Epithelial cell of proximal tubule (primary cell): ENCODE measurements at regions not wholly inside any gene's neighbourhood (a gene's known extent, or its start where the extent isn't known, plus 50 kb on each side); places are given as distances from the start of the nearest gene placed in this dataset.
"Not testable (repeated sequence)": the region's sequence is repeated elsewhere in the genome, so short reads cannot be mapped to it uniquely, and the experiment has no call there.

Experiments used
- DNase-seq: peaks from one replicate; pipeline ENCODE4 v3.0.0-alpha.2; 2011; ENCODE audit warnings: low read depth
- H3K4me3 ChIP-seq: 2 replicates; pipeline ENCODE4 v1.5.1; 2011; ENCODE audit warnings: low read depth, mild to moderate bottlenecking, low read length
- TF ChIP-seq, protein P1 (sequence below): conservative IDR thresholded peaks from 2 replicates; pipeline ENCODE4 v1.5.1; 2012; ENCODE audit warnings: low read depth, mild to moderate bottlenecking, low read length

GRCh38 chr16:15219679-15220615 lies 125.9 kb upstream of the RRN3 start:
- TF ChIP-seq, protein P1, sequence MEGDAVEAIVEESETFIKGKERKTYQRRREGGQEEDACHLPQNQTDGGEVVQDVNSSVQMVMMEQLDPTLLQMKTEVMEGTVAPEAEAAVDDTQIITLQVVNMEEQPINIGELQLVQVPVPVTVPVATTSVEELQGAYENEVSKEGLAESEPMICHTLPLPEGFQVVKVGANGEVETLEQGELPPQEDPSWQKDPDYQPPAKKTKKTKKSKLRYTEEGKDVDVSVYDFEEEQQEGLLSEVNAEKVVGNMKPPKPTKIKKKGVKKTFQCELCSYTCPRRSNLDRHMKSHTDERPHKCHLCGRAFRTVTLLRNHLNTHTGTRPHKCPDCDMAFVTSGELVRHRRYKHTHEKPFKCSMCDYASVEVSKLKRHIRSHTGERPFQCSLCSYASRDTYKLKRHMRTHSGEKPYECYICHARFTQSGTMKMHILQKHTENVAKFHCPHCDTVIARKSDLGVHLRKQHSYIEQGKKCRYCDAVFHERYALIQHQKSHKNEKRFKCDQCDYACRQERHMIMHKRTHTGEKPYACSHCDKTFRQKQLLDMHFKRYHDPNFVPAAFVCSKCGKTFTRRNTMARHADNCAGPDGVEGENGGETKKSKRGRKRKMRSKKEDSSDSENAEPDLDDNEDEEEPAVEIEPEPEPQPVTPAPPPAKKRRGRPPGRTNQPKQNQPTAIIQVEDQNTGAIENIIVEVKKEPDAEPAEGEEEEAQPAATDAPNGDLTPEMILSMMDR = peak; percentile 53
- DNase-seq, H3K4me3 ChIP-seq: not testable (repeated sequence)

DNA sequence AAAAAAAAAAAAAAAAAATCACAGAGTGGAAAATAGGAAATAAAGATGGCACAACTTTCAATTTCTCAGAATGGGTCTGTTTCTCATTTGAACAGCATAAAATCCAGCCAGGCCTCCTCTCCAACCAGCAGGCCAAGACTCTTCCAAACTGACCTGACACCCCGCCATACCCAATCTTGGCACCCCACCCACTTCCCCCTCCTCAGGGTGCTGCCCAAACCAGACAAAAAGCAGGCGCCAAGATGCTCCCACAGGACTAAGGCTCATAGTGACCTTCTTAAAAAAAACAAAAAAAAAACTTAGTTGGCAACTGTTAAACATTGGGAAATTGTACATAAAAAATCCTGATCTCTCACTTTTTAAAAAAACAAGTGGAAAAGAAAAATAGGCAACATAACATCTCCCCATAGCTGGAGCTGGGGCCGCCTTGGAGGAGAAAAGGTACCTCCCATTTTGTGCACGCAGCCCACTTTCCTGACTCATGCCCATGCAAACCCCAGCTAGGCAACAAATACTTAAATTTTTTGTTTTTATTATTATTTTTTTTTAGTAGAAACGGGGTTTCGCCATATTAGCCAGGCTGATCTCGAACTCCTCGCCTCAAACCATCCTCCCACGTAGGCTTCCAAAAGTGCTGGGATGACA lies 124.9 kb upstream of the RRN3 start:
- H3K4me3 ChIP-seq, DNase-seq: not testable (repeated sequence)

- not testable (repeated sequence) for DNase-seq, H3K4me3 ChIP-seq
Observed at GRCh38 chr16:15207202-15207981, 113.3 kb upstream of the RRN3 start.

DNA sequence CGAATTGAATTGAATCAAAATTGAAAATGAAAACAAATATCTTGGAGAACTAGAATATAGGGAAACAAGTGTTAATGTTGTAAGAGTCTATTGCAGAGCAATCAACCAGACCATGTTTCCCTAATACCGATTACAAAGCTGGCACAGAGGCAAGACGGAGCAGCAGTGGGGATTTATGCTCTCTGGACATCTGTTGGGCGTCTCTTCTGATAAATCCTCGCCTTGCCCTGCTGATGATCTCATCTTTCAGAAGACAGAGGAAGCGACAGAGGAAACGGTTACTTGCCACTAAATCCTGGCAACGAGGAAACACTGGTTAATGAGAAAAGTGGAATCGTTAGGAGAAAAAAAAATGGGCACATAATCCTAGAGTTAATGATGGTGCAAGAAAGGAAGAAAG lies 112.4 kb upstream of the RRN3 start:
- H3K4me3 ChIP-seq, DNase-seq: not testable (repeated sequence)

DNA sequence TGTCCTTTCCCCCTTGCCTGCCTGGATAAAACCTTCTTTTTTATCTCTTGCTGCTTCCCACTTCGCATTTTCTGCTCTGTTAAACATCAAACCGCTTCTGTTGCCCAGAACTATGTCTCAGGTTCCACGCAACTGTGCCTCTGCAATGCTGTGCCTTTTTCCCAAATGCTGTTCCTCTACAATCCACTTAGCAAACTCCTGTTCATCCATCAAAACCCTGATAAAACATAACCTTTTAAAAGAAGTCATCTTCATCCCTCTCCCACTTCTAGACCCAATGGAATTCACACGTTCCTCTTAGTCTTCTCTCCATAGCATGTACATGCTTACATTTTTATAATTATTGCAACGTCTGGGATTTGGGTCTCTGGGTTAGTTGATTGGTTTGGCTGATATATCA lies 111.9 kb upstream of the RRN3 start:
- H3K4me3 ChIP-seq, DNase-seq: not testable (repeated sequence)

GRCh38 chr16:15204571-15204970 lies 110.5 kb upstream of the RRN3 start:
- H3K4me3 ChIP-seq, DNase-seq: not testable (repeated sequence)

DNA sequence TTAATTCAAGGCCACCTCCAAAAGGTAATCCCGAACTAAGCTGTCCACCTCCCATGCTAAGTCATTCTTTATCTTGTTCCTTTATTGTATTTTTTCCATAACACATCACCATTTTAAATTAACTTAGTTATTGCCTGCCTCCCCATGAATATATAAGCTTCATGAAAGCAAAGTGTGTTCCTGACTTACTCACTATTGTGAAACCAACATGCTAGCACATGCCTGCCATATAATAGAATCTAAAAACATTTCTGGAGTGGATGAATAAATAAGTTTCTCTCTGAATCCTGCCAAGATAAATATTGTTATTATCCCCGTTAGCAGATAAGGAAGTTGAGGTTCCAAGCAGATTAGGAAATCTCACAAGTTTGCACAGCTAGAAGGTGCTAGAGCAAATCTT lies 98.7 kb upstream of the RRN3 start:
- not testable (repeated sequence) for DNase-seq, H3K4me3 ChIP-seq

- not testable (repeated sequence) for DNase-seq, H3K4me3 ChIP-seq
Observed at GRCh38 chr16:15192197-15192596, 98.1 kb upstream of the RRN3 start.

GRCh38 chr16:15189478-15189877 lies 95.4 kb upstream of the RRN3 start:
- not testable (repeated sequence) for DNase-seq, H3K4me3 ChIP-seq
